ENCODE measurements at regions not wholly inside any gene's neighbourhood (a gene's known extent, or its start where the extent isn't known, plus 50 kb on each side); places are given as distances from the start of the nearest gene placed in this dataset.

- TF ChIP-seq CTCF (IDR thresholded peaks at IDR 0.05), result no peak
- no peak for TF ChIP-seq POLR2A (IDR thresholded peaks at IDR 0.05)
- no peak for TF ChIP-seq POLR2AphosphoS5 (IDR thresholded peaks at IDR 0.05)
- no peak for TF ChIP-seq EP300 (IDR thresholded peaks at IDR 0.05)
Observed at GRCh38 chr6:81820422-81820821, 67.9 kb upstream of the TENT5A start.
